HepG2 (cell line): ENCODE measurements at regions not wholly inside any gene's neighbourhood (a gene's known extent, or its start where the extent isn't known, plus 50 kb on each side); places are given as distances from the start of the nearest gene placed in this dataset.

Experiments used
- ATAC-seq: fragments of 200-7000 bp; cut with Tn5 transposase; 3 replicates; pipeline ENCODE4 v1.9.1; 2020; ENCODE audit warnings: mild to moderate bottlenecking, moderate library complexity
- BruUV-seq: library from RNA; stranded (reverse); fragments of 400-500 nt; replicated peaks from 2 replicates; lab custom pipeline; 2021; lab: Mats Ljungman, UMichigan
- CTCF ChIA-PET: fragments of 300-600 bp; formaldehyde crosslinking; extraction: SDS; loops from one replicate; lab custom pipeline; 2021; ENCODE audit warnings: low total read pairs, inconsistent platforms, low intra/inter-chr PET ratio; lab: Yijun Ruan, JAX
- POLR2A ChIA-PET: fragments of 350-600 bp; sonication (Branson Sonifier 250); formaldehyde crosslinking; loops from one replicate; lab custom pipeline; 2020; ENCODE audit warnings: antibody characterized with exemption, inconsistent platforms; lab: Yijun Ruan, JAX
- DNase-seq: peaks from one replicate; pipeline ENCODE4 v3.0.0-alpha.2; 2015; ENCODE audit warnings: low spot score
- FAIRE-seq: peaks from 3 replicates; lab custom pipeline; 2011; peaks lifted over from hg19 to GRCh38; lab: Jason Lieb, UNC
- H2AFZ ChIP-seq: one replicate; pipeline ENCODE4 v1.6.1; 2011; ENCODE audit warnings: low read length, inconsistent platforms
- H3K27ac ChIP-seq: fragments of 300-600 bp; 3 replicates; pipeline ENCODE4 v1.8.0; 2011; ENCODE audit warnings: mixed run types, mild to moderate bottlenecking, mixed read lengths, low read length, inconsistent platforms; ENCODE audit not compliant: insufficient read depth; ENCODE audit errors: extremely low read length
- H3K27me3 ChIP-seq, 2 experiments: fragments of 200-600 bp in 1 of 2; 2 replicates in 1 of 2; 3 replicates in 1 of 2; pipeline versions ENCODE4 v1.6.0 to v1.8.0; 2011; ENCODE audit warnings: low read length in 2 of 2, mild to moderate bottlenecking in 2 of 2, moderate library complexity in 2 of 2, inconsistent platforms in 1 of 2; ENCODE audit not compliant: insufficient read depth in 2 of 2, control insufficient read depth in 1 of 2
- H3K36me3 ChIP-seq, 2 experiments: fragments of 200-600 bp in 1 of 2; replicated peaks in 1 of 2; 2 replicates in 1 of 2; 3 replicates in 1 of 2; pipeline versions ENCODE4 v1.5.1 to v1.8.0; 2011; ENCODE audit warnings: low read length in 2 of 2, inconsistent platforms in 1 of 2; ENCODE audit not compliant: insufficient read depth in 2 of 2, control insufficient read depth in 1 of 2
- H3K4me1 ChIP-seq: 2 replicates; pipeline ENCODE4 v1.5.1; 2012; ENCODE audit warnings: low read length, inconsistent platforms; ENCODE audit not compliant: insufficient read depth
- H3K4me2 ChIP-seq: 2 replicates; pipeline ENCODE4 v1.6.0; 2011; ENCODE audit warnings: low read depth, low read length, inconsistent platforms
- H3K4me3 ChIP-seq, 3 experiments: fragments of 200-600 bp in 1 of 3; sonication (generic), shearing (Covaris generic) in 1 of 3; replicated peaks in 1 of 3; 2 replicates each; pipeline ENCODE4 v1.5.1; 2011 to 2016; ENCODE audit warnings: low read length in 3 of 3, inconsistent platforms in 2 of 3, low read depth in 2 of 3, mild to moderate bottlenecking in 2 of 3, control low read depth in 1 of 3, mixed read lengths in 1 of 3; ENCODE audit not compliant: insufficient read depth in 1 of 3
- H3K79me2 ChIP-seq: one replicate; pipeline ENCODE4 v1.6.1; 2011; ENCODE audit warnings: low read length, inconsistent platforms; ENCODE audit not compliant: insufficient read depth
- H3K9ac ChIP-seq: 2 replicates; pipeline ENCODE4 v1.6.0; 2011; ENCODE audit warnings: mild to moderate bottlenecking, low read depth, low read length, inconsistent platforms; ENCODE audit not compliant: insufficient read depth
- H3K9me3 ChIP-seq: 2 replicates; pipeline ENCODE4 v1.5.1; 2012; ENCODE audit warnings: mild to moderate bottlenecking, low read length
- H4K20me1 ChIP-seq: 2 replicates; pipeline ENCODE4 v1.6.0; 2011; ENCODE audit warnings: inconsistent platforms, mild to moderate bottlenecking, low read length, moderate library complexity; ENCODE audit not compliant: insufficient read depth
- AGO1 ChIP-seq: fragments of 200-400 bp; formaldehyde crosslinking; IDR thresholded peaks from 2 replicates; pipeline ENCODE4 v1.6.1; 2017; ENCODE audit warnings: mild to moderate bottlenecking, low read depth, low read length, moderate library complexity; ENCODE audit not compliant: poor library complexity, severe bottlenecking
- IRF2 ChIP-seq: IDR thresholded peaks from 2 replicates; pipeline ENCODE4 v1.6.1; 2018; ENCODE audit warnings: missing genetic modification reagents, missing compliant biosample characterization
- KLF15 ChIP-seq: sonication (generic); formaldehyde crosslinking; IDR thresholded peaks from 2 replicates; pipeline ENCODE4 v1.8.1; 2023; ENCODE audit warnings: borderline replicate concordance, mild to moderate bottlenecking, inconsistent platforms, missing genetic modification reagents, mixed read lengths
- MBD4 ChIP-seq: IDR thresholded peaks from 2 replicates; pipeline ENCODE4 v1.6.1; 2012; ENCODE audit warnings: low read length, inconsistent platforms, borderline replicate concordance
- NCOA2 ChIP-seq: sonication (generic); formaldehyde crosslinking; IDR thresholded peaks from 2 replicates; pipeline ENCODE4 v1.8.0; 2022; ENCODE audit warnings: inconsistent platforms
- REPIN1 ChIP-seq: sonication (generic); formaldehyde crosslinking; IDR thresholded peaks from 2 replicates; pipeline ENCODE4 v1.8.0; 2022; ENCODE audit warnings: missing genetic modification reagents, low read depth, mild to moderate bottlenecking, borderline replicate concordance
- SRSF1 ChIP-seq: fragments of 200-400 bp; formaldehyde crosslinking; optimal IDR thresholded peaks from 2 replicates; pipeline ENCODE3; 2017; ENCODE audit warnings: mild to moderate bottlenecking, low read depth, low read length, moderate library complexity
- ZFP82 ChIP-seq: sonication (generic); formaldehyde crosslinking; IDR thresholded peaks from 2 replicates; pipeline ENCODE4 v1.5.1; 2020; ENCODE audit warnings: mild to moderate bottlenecking, missing genetic modification reagents, borderline replicate concordance
- ZNF446 ChIP-seq: sonication (generic); formaldehyde crosslinking; IDR thresholded peaks from 2 replicates; pipeline ENCODE4 v1.5.0; 2020; ENCODE audit warnings: mild to moderate bottlenecking, missing genetic modification reagents
- ZNF816 ChIP-seq: sonication (generic); formaldehyde crosslinking; IDR thresholded peaks from 2 replicates; pipeline ENCODE4 v1.8.0; 2022; ENCODE audit warnings: missing genetic modification reagents, mild to moderate bottlenecking, borderline replicate concordance
- WGBS: methylation state at CpG from one replicate; pipeline ENCODE4 v1.1.6; 2017; ENCODE audit warnings: low lambda C conversion rate; 5-methylcytosine and 5-hydroxymethylcytosine counted together
- in situ Hi-C: cut with HindIII; loops from 2 replicates; pipeline ENCODE4 v1.10.0; 2017; ENCODE audit warnings: low pct_unique_long_range_greater_than_20kb; ENCODE audit not compliant: extremely low pct_ligation_motif_present
- intact Hi-C: fragments of 100-400 bp; cut with micrococcal nuclease; formaldehyde crosslinking; loops from one replicate; pipeline ENCODE4 v1.10.0; 2022; ENCODE audit not compliant: unreplicated experiment
- TF ChIP-seq, protein P1 (sequence below): sonication (generic); formaldehyde crosslinking; IDR thresholded peaks from 2 replicates; pipeline ENCODE4 v1.8.1; 2022; ENCODE audit warnings: mild to moderate bottlenecking, missing genetic modification reagents
- TF ChIP-seq, protein P2 (sequence below): IDR thresholded peaks from 2 replicates; pipeline ENCODE4 v1.6.1; 2016; ENCODE audit warnings: mild to moderate bottlenecking

DNA sequence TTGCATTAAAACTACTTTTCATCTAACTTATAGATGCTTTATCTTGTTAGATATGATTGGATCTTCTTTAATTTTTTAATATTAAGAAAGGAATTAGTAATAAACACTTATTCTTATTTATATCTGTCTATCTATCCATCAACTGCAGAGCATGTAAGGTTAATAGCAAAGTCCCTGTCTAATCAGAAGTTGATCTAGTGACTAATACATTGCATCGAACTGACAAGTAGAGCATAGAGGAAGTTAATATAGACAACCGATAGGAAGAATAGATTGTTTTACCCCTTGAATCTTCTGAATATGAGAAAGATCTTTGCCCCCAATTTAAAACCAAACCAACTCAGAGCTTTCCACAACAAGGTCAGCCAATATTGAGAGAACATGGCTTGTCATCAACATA, 862.0 kb upstream of the CDH6 start:
- intact Hi-C loops (no loop called here), in situ Hi-C loops (no loop called here)
- Histone ChIP-seq H3K9ac (no peak overlapping the region), H3K9me3 (no peaks in the 10 kb centered on the region), H3K4me1 (no peaks in the 10 kb centered on the region), H4K20me1 (no peaks in the 10 kb centered on the region), H3K79me2 (no peaks in the 10 kb centered on the region), H3K4me3 (no peak overlapping the region), H2AFZ (no peak overlapping the region), H3K36me3 (no peaks in the 10 kb centered on the region), H3K27ac (no peak overlapping the region), H3K27me3 (no peaks in the 10 kb centered on the region), H3K4me2 (no peak overlapping the region)
- ChIA-PET CTCF (no interaction called here), POLR2A (no interaction called here)
- FAIRE-seq (no peak), ATAC-seq (no peak), DNase-seq (no peak)
- TF ChIP-seq NCOA2 (CRISPR knock-in tag) (no peak), ZNF446 (CRISPR knock-in tag) (no peak), KLF15 (CRISPR knock-in tag) (no peak), REPIN1 (CRISPR knock-in tag) (no peak), IRF2 (no peak), ZFP82 (CRISPR knock-in tag) (no peak), AGO1 (no peak), ZNF816 (CRISPR knock-in tag) (no peak), SRSF1 (no peak), MBD4 (no peak)
- TF ChIP-seq, protein P1, sequence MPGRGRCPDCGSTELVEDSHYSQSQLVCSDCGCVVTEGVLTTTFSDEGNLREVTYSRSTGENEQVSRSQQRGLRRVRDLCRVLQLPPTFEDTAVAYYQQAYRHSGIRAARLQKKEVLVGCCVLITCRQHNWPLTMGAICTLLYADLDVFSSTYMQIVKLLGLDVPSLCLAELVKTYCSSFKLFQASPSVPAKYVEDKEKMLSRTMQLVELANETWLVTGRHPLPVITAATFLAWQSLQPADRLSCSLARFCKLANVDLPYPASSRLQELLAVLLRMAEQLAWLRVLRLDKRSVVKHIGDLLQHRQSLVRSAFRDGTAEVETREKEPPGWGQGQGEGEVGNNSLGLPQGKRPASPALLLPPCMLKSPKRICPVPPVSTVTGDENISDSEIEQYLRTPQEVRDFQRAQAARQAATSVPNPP = no peak
- TF ChIP-seq, protein P2, sequence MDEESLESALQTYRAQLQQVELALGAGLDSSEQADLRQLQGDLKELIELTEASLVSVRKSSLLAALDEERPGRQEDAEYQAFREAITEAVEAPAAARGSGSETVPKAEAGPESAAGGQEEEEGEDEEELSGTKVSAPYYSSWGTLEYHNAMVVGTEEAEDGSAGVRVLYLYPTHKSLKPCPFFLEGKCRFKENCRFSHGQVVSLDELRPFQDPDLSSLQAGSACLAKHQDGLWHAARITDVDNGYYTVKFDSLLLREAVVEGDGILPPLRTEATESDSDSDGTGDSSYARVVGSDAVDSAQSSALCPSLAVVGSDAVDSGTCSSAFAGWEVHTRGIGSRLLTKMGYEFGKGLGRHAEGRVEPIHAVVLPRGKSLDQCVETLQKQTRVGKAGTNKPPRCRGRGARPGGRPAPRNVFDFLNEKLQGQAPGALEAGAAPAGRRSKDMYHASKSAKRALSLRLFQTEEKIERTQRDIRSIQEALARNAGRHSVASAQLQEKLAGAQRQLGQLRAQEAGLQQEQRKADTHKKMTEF (CRISPR knock-in tag) = no peak
- no TSS peak for BruUV-seq
- 2% methylated on average over 2 of the region's 2 CpGs for WGBS
